Liver (tissue), 8 donors: ENCODE measurements at regions not wholly inside any gene's neighbourhood (a gene's known extent, or its start where the extent isn't known, plus 50 kb on each side); places are given as distances from the start of the nearest gene placed in this dataset.

Experiments
- DNase-seq: peaks from one replicate; pipeline ENCODE4 v3.0.0-alpha.2; 2017; ENCODE audit warnings: low spot score
- H3K27ac ChIP-seq, 2 donors: one replicate each; pipeline ENCODE4 v1.7.0; 2013; ENCODE audit warnings: inconsistent platforms in 2 of 2, low read length in 2 of 2, control low read depth in 1 of 2, low read depth in 1 of 2, mild to moderate bottlenecking in 1 of 2
- H3K27me3 ChIP-seq, 4 donors: one replicate each; pipeline versions ENCODE4 v1.6.1 to v1.7.0; 2013; ENCODE audit warnings: low read length in 3 of 4, inconsistent platforms in 1 of 4, mild to moderate bottlenecking in 1 of 4, moderate library complexity in 1 of 4; ENCODE audit not compliant: control insufficient read depth in 4 of 4, insufficient read depth in 4 of 4
- H3K36me3 ChIP-seq, 4 donors: one replicate each; pipeline versions ENCODE4 v1.6.1 to v1.7.0; 2013; ENCODE audit warnings: low read length in 3 of 4, mild to moderate bottlenecking in 3 of 4, low read depth in 1 of 4, moderate library complexity in 1 of 4; ENCODE audit not compliant: control insufficient read depth in 4 of 4, insufficient read depth in 3 of 4
- H3K4me1 ChIP-seq, 4 donors: one replicate each; pipeline versions ENCODE4 v1.6.1 to v1.7.0; 2013; ENCODE audit warnings: low read length in 3 of 4, mild to moderate bottlenecking in 3 of 4, moderate library complexity in 1 of 4; ENCODE audit not compliant: control insufficient read depth in 4 of 4, insufficient read depth in 4 of 4
- H3K4me3 ChIP-seq, 3 donors: one replicate each; pipeline versions ENCODE4 v1.6.1 to v1.7.0; 2013; ENCODE audit warnings: low read length in 3 of 3, control low read depth in 1 of 3, low read depth in 1 of 3, mild to moderate bottlenecking in 1 of 3
- H3K9ac ChIP-seq, 2 donors: one replicate each; pipeline ENCODE4 v1.7.0; 2013; ENCODE audit warnings: low read length in 2 of 2, mild to moderate bottlenecking in 2 of 2, moderate library complexity in 2 of 2, control low read depth in 1 of 2, low read depth in 1 of 2
- H3K9me3 ChIP-seq, 4 donors: one replicate each; pipeline versions ENCODE4 v1.6.1 to v1.7.0; 2013; ENCODE audit warnings: low read length in 3 of 4; ENCODE audit not compliant: control insufficient read depth in 4 of 4
- ATF3 ChIP-seq: IDR thresholded peaks from 2 replicates; pipeline ENCODE4 v1.6.1; 2016; ENCODE audit warnings: antibody characterized with exemption
- CTCF ChIP-seq: fragments of 150-350 bp; IDR thresholded peaks from 2 replicates; pipeline ENCODE4 v1.5.1; 2017; ENCODE audit warnings: improper control_type of control experiment, low read depth, low read length; ENCODE audit not compliant: missing input control
- EGR1 ChIP-seq, 2 donors: IDR thresholded peaks; 2 replicates each; pipeline ENCODE4 v1.6.1; 2016 to 2018; ENCODE audit warnings: antibody characterized with exemption in 2 of 2, low read depth in 2 of 2
- FOXA2 ChIP-seq: IDR thresholded peaks from 2 replicates; pipeline ENCODE4 v1.6.1; 2016; ENCODE audit warnings: antibody characterized with exemption
- HNF4A ChIP-seq, 2 donors: conservative IDR thresholded peaks; 2 replicates each; pipeline ENCODE4 v1.6.1; 2016; ENCODE audit warnings: antibody characterized with exemption in 2 of 2, mild to moderate bottlenecking in 2 of 2
- HNF4G ChIP-seq: IDR thresholded peaks from 2 replicates; pipeline ENCODE4 v1.6.1; 2016; ENCODE audit warnings: antibody characterized with exemption
- JUND ChIP-seq, 2 donors: IDR thresholded peaks; 2 replicates each; pipeline ENCODE4 v1.6.1; 2016; ENCODE audit warnings: antibody characterized with exemption in 2 of 2
- MAX ChIP-seq: IDR thresholded peaks from 2 replicates; pipeline ENCODE4 v1.6.1; 2016; ENCODE audit warnings: antibody characterized with exemption
- NR2F2 ChIP-seq: IDR thresholded peaks from 2 replicates; pipeline ENCODE4 v1.6.1; 2016; ENCODE audit warnings: antibody characterized with exemption
- RAD21 ChIP-seq, 2 donors: IDR thresholded peaks; 2 replicates each; pipeline ENCODE4 v1.6.1; 2016; ENCODE audit warnings: antibody characterized with exemption in 2 of 2, mild to moderate bottlenecking in 2 of 2
- REST ChIP-seq: IDR thresholded peaks from 2 replicates; pipeline ENCODE4 v1.6.1; 2016; ENCODE audit warnings: antibody characterized with exemption, mild to moderate bottlenecking
- RXRA ChIP-seq, 2 donors: IDR thresholded peaks; 2 replicates each; pipeline ENCODE4 v1.6.1; 2017 to 2018; ENCODE audit warnings: antibody characterized with exemption in 2 of 2, mild to moderate bottlenecking in 1 of 2
- SP1 ChIP-seq: IDR thresholded peaks from 2 replicates; pipeline ENCODE4 v1.6.1; 2018; ENCODE audit warnings: antibody characterized with exemption, mild to moderate bottlenecking
- TAF1 ChIP-seq: conservative IDR thresholded peaks from 2 replicates; pipeline ENCODE4 v1.6.1; 2016; ENCODE audit warnings: antibody characterized with exemption, mild to moderate bottlenecking
- YY1 ChIP-seq: IDR thresholded peaks from 2 replicates; pipeline ENCODE4 v1.6.1; 2016; ENCODE audit warnings: antibody characterized with exemption, mild to moderate bottlenecking
- ZBTB33 ChIP-seq: IDR thresholded peaks from 2 replicates; pipeline ENCODE4 v1.6.1; 2016; ENCODE audit warnings: antibody characterized with exemption
- WGBS: extraction: QIAGEN DNeasy Blood & Tissue Kit; methylation state at CpG from one replicate; pipeline ENCODE4 v1.1.7; 2013; 5-methylcytosine and 5-hydroxymethylcytosine counted together
- donor health status: healthy.
- donor health status: healthy.
- donor health status: healthy.
- donor health status: healthy.
- donor health status: healthy.

GRCh38 chr16:26511463-26511862 is 555.3 kb upstream of the C16orf82 start:
- Histone ChIP-seq H3K4me1 (peaks cover 0 to 3% (median 1%) of the 10 kb centered on the region in 4 donors), H3K9ac (no peak overlapping the region), H3K27ac (no peak overlapping the region), H3K9me3 (no peaks in the 10 kb centered on the region), H3K4me3 (no peak overlapping the region), H3K36me3 (no peaks in the 10 kb centered on the region), H3K27me3 (no peaks in the 10 kb centered on the region)
- 72% methylated on average over 6 of the region's 6 CpGs for WGBS
- DNase-seq, result no peak
- TF ChIP-seq JUND (IDR thresholded peaks at IDR 0.05) (no peak), HNF4A (conservative IDR thresholded peaks at IDR 0.05) (no peak), TAF1 (no peak), ATF3 (no peak), YY1 (no peak), ZBTB33 (no peak), RXRA (IDR thresholded peaks at IDR 0.05) (no peak), EGR1 (IDR thresholded peaks at IDR 0.05; ENCODE audit: low read depth in 2 of 2) (no peak), REST (no peak), SP1 (no peak), NR2F2 (no peak), RAD21 (IDR thresholded peaks at IDR 0.05) (no peak), HNF4G (no peak), FOXA2 (no peak), CTCF (no peak), MAX (no peak)

- Histone ChIP-seq H3K4me3 (no peak overlapping the region), H3K27ac (no peak overlapping the region), H3K4me1 (no peaks in the 10 kb centered on the region), H3K27me3 (no peaks in the 10 kb centered on the region), H3K9ac (no peak overlapping the region), H3K36me3 (no peaks in the 10 kb centered on the region), H3K9me3 (no peaks in the 10 kb centered on the region)
- WGBS, result 83% methylated on average over 4 of the region's 4 CpGs
- no peak for DNase-seq
- TF ChIP-seq EGR1 (IDR thresholded peaks at IDR 0.05; ENCODE audit: low read depth in 2 of 2), result no peak
- TF ChIP-seq JUND (IDR thresholded peaks at IDR 0.05), result no peak
- no peak for TF ChIP-seq CTCF
- TF ChIP-seq RAD21 (IDR thresholded peaks at IDR 0.05), result no peak
- no peak for TF ChIP-seq YY1
- TF ChIP-seq HNF4A (conservative IDR thresholded peaks at IDR 0.05), result no peak
- no peak for TF ChIP-seq REST
- no peak for TF ChIP-seq NR2F2
- no peak for TF ChIP-seq SP1
- no peak for TF ChIP-seq ZBTB33
Measured at GRCh38 chr16:26521626-26522025, 545.1 kb upstream of the C16orf82 start.
